T-helper 2 cell (primary cell): ENCODE measurements at regions not wholly inside any gene's neighbourhood (a gene's known extent, or its start where the extent isn't known, plus 50 kb on each side); places are given as distances from the start of the nearest gene placed in this dataset.
A peak's percentile ranks its signal among the peaks of the same experiment; 100 is the strongest.
"Not testable (repeated sequence)": the region's sequence is repeated elsewhere in the genome, so short reads cannot be mapped to it uniquely, and the experiment has no call there.

Experiments
- DNase-seq, 5 experiments: peaks; one replicate each; pipeline versions ENCODE4 v3.0.0 to v3.0.0-alpha.2; 2012 to 2022

DNA sequence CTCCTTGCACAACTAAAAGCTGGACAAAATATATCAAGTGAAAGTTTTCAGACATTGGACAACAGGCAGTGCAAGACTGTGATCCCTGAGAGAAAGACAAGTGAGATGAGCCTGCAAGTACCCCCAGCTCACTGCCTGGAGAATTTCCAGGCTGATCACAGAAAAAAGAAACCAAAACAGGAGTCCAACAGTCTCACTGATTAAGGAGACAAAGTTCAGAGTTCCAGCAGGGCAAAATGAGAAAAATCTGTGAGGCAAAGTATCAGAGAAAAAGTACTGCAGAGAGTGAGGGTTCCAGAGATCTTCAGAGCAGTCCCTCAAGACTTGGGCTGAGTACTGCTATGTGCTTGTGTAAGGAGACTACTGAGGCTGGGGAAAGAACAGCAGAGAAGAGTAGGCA lies 56.0 kb upstream of the PRSS3 start:
- DNase-seq: no peak

DNA sequence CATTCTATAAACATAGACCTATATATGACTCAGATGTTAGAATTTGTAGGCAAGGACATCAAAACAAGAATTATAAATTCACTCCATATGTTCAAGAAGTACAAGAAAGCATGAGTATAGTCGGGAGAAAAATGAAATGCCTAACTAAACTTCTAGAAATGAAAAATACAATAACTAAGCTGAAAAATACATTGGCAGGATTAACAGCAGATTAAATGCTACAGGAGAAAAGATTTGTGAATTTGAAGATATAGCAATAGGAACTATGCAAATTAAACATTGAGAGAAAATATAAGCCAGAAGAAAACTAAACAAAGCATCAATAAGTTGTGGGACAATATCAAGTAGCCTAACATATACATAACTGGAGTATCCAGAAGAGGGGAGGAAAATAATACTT lies 55.3 kb upstream of the PRSS3 start:
- DNase-seq: no peak

DNA sequence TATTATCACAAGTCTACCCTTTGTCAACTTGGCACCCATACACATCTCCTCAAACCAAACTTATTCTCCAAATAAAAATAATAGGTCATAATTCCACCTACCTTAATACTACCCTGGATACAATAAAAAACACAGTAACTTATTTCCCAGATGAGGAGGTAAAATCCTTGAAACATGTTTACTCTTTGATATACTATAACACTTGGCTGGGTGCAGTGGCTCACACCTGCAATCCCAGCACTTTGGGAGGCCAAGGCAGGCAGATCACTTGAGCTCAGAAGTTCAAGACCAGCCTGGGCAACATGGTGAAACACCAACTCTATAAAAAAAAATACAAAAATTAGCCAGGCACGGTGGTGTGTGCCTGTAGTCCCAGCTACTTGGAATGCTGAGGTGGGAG lies 54.4 kb upstream of the PRSS3 start:
- not testable (repeated sequence) for DNase-seq

DNA sequence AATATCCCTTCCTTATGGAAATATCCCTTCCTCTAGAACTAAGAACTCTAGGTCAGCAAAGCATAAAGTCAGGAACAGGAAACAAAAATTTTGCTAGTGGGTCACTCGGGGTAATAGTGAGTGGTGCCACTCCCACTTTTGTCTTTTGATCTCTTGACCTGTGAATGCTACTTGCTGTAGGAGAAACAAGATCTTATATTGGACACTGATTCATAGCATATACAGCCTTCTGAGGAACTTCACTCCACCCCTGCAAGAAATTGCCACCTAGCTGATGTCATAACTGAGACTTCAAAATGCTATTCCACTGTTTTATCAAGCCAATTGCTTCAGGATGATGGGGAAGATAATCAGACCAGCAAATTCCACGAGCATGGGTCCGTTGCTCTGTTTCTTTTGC lies 53.3 kb upstream of the PRSS3 start:
- no peak for DNase-seq

DNA sequence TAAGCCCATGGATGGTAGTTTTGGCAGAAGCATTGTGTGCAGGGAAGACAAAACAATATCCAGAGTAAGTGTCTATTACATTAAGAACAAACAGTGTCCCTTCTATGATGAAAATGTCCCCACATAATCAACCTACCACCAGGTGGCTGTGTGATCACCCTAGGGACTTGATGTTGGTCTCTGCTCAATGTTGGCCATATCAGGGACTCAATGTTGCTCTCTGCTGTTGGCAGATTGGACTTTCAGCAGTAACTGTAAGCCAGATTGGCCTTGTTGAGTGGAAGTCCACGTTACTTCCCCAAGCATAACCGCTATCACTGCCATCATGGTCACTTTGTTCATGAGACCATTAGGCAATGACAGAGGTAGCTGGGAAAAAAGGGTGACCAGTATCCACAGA lies 52.8 kb upstream of the PRSS3 start:
- peak in 1 of 5 experiments; percentile 25 for DNase-seq
